ENCODE measurements at regions not wholly inside any gene's neighbourhood (a gene's known extent, or its start where the extent isn't known, plus 50 kb on each side); places are given as distances from the start of the nearest gene placed in this dataset.

GRCh38 chr7:17083392-17084165 is 201.8 kb upstream of the AGR3 start:
- TF ChIP-seq EP300 (IDR thresholded peaks at IDR 0.05) (no peak), POLR2AphosphoS5 (IDR thresholded peaks at IDR 0.05) (no peak), CTCF (IDR thresholded peaks at IDR 0.05) (no peak), POLR2A (IDR thresholded peaks at IDR 0.05) (no peak)
- intact Hi-C loops (cut with DNase I), result no loop called here
- H3K27me3 ChIP-seq, result no peaks in the 10 kb centered on the region

GRCh38 chr7:17084166-17084475 is 202.3 kb upstream of the AGR3 start:
- Histone ChIP-seq H3K4me1 (no peaks in the 10 kb centered on the region), H3K4me3 (no peak overlapping the region), H3K9me3 (no peaks in the 10 kb centered on the region), H3K36me3 (no peaks in the 10 kb centered on the region), H3K27me3 (no peaks in the 10 kb centered on the region), H3K27ac (no peak overlapping the region)
- intact Hi-C loops (cut with DNase I), result no loop called here
- TF ChIP-seq CTCF (IDR thresholded peaks at IDR 0.05) (no peak), POLR2A (IDR thresholded peaks at IDR 0.05) (no peak), EP300 (IDR thresholded peaks at IDR 0.05) (no peak), POLR2AphosphoS5 (IDR thresholded peaks at IDR 0.05) (no peak)
- no peak for DNase-seq
- 46 to 58% methylated on average over 1 of the region's 1 CpG for WGBS, 2 donors

More at GRCh38 chr7:17083392-17084165, 201.8 kb upstream of the AGR3 start:
- no peaks in the 10 kb centered on the region for H3K36me3 ChIP-seq
- H3K9me3 ChIP-seq, result no peaks in the 10 kb centered on the region
- 52 to 81% methylated on average over 4 of the region's 4 CpGs for WGBS, 2 donors
- DNase-seq, result no peak
- H3K4me3 ChIP-seq, result no peak overlapping the region
- H3K4me1 ChIP-seq, result no peaks in the 10 kb centered on the region
- H3K27ac ChIP-seq, result no peak overlapping the region

- Histone ChIP-seq H3K4me1 (no peaks in the 10 kb centered on the region), H3K27ac (no peak overlapping the region), H3K36me3 (no peaks in the 10 kb centered on the region), H3K9me3 (no peaks in the 10 kb centered on the region), H3K4me3 (no peak overlapping the region), H3K27me3 (no peaks in the 10 kb centered on the region)
- intact Hi-C loops (cut with DNase I), result no loop called here
- DNase-seq, result no peak
- no peak for TF ChIP-seq EP300 (IDR thresholded peaks at IDR 0.05)
- TF ChIP-seq POLR2A (IDR thresholded peaks at IDR 0.05), result no peak
- no peak for TF ChIP-seq CTCF (IDR thresholded peaks at IDR 0.05)
- no peak for TF ChIP-seq POLR2AphosphoS5 (IDR thresholded peaks at IDR 0.05)
- 42 to 82% methylated on average over 3 of the region's 3 CpGs for WGBS, 2 donors
Measured at GRCh38 chr7:17085186-17085585, 203.4 kb upstream of the AGR3 start.

- WGBS, 2 donors, result 22 to 74% methylated on average over 5 of the region's 5 CpGs
- Histone ChIP-seq H3K36me3 (no peaks in the 10 kb centered on the region), H3K27me3 (no peaks in the 10 kb centered on the region), H3K4me3 (no peak overlapping the region), H3K27ac (no peak overlapping the region), H3K4me1 (no peaks in the 10 kb centered on the region), H3K9me3 (no peaks in the 10 kb centered on the region)
- intact Hi-C loops (cut with DNase I), result no loop called here
- no peak for DNase-seq
- TF ChIP-seq CTCF (IDR thresholded peaks at IDR 0.05), result no peak
- TF ChIP-seq EP300 (IDR thresholded peaks at IDR 0.05), result no peak
- no peak for TF ChIP-seq POLR2A (IDR thresholded peaks at IDR 0.05)
- no peak for TF ChIP-seq POLR2AphosphoS5 (IDR thresholded peaks at IDR 0.05)
Measured at GRCh38 chr7:17086403-17086802, 204.6 kb upstream of the AGR3 start.

- Histone ChIP-seq H3K27me3 (no peaks in the 10 kb centered on the region), H3K4me3 (no peak overlapping the region), H3K4me1 (no peaks in the 10 kb centered on the region), H3K9me3 (no peaks in the 10 kb centered on the region), H3K36me3 (no peaks in the 10 kb centered on the region), H3K27ac (no peak overlapping the region)
- no peak for DNase-seq
- intact Hi-C loops (cut with DNase I), result loop anchor here (10.0 kb wide), 1 partner anchor 214 kb away; no protein-coding TSS in a partner anchor
- 86 to 87% methylated on average over 2 of the region's 2 CpGs for WGBS, 2 donors
- no peak for TF ChIP-seq EP300 (IDR thresholded peaks at IDR 0.05)
- no peak for TF ChIP-seq POLR2A (IDR thresholded peaks at IDR 0.05)
- no peak for TF ChIP-seq POLR2AphosphoS5 (IDR thresholded peaks at IDR 0.05)
- no peak for TF ChIP-seq CTCF (IDR thresholded peaks at IDR 0.05)
Measured at GRCh38 chr7:17090751-17091150, 207.7 kb upstream of the AHR start.

Measured in sigmoid colon (tissue), 6 donors.